ENCODE measurements at regions not wholly inside any gene's neighbourhood (a gene's known extent, or its start where the extent isn't known, plus 50 kb on each side); places are given as distances from the start of the nearest gene placed in this dataset.

- no peak overlapping the region for H3K4me3 ChIP-seq (ENCODE audit: low read length)
- no peak overlapping the region for H3K27ac ChIP-seq (ENCODE audit: low read length)
- no peaks in the 10 kb centered on the region for H3K4me1 ChIP-seq (ENCODE audit: low read length)
- H3K9me2 ChIP-seq (replicated peaks; ENCODE audit: insufficient read depth, low read length) = no peaks in the 10 kb centered on the region
- H3K36me3 ChIP-seq (ENCODE audit: insufficient read depth, low read length) = no peaks in the 10 kb centered on the region
- H3K4me2 ChIP-seq (ENCODE audit: low read depth, low read length, poor library complexity, severe bottlenecking) = no peak overlapping the region
- no peak for DNase-seq
- H3K9me3 ChIP-seq (ENCODE audit: low read length) = no peaks in the 10 kb centered on the region
- no peaks in the 10 kb centered on the region for H3K27me3 ChIP-seq (ENCODE audit: low read length)
- no peaks in the 10 kb centered on the region for H4K20me1 ChIP-seq (ENCODE audit: insufficient read depth, low read depth, low read length)
- H3K79me2 ChIP-seq (ENCODE audit: low read length) = no peaks in the 10 kb centered on the region
- H2AFZ ChIP-seq (ENCODE audit: low read length) = no peak overlapping the region
- H3K9ac ChIP-seq (ENCODE audit: low read length) = no peak overlapping the region
Measured at GRCh38 chr11:70743329-70743728, 345.0 kb downstream of the CTTN start.

GRCh38 chr11:70743941-70744351 is 345.6 kb downstream of the CTTN start:
- DNase-seq = no peak
- H3K9me2 ChIP-seq (replicated peaks; ENCODE audit: insufficient read depth, low read length) = no peaks in the 10 kb centered on the region
- H3K27me3 ChIP-seq (ENCODE audit: low read length) = no peaks in the 10 kb centered on the region
- no peak overlapping the region for H3K9ac ChIP-seq (ENCODE audit: low read length)
- H3K36me3 ChIP-seq (ENCODE audit: insufficient read depth, low read length) = no peaks in the 10 kb centered on the region
- no peaks in the 10 kb centered on the region for H3K79me2 ChIP-seq (ENCODE audit: low read length)
- H3K27ac ChIP-seq (ENCODE audit: low read length) = no peak overlapping the region
- no peak overlapping the region for H3K4me2 ChIP-seq (ENCODE audit: low read depth, low read length, poor library complexity, severe bottlenecking)
- H2AFZ ChIP-seq (ENCODE audit: low read length) = no peak overlapping the region
- H4K20me1 ChIP-seq (ENCODE audit: insufficient read depth, low read depth, low read length) = no peaks in the 10 kb centered on the region
- no peaks in the 10 kb centered on the region for H3K4me1 ChIP-seq (ENCODE audit: low read length)
- H3K9me3 ChIP-seq (ENCODE audit: low read length) = no peaks in the 10 kb centered on the region
- no peak overlapping the region for H3K4me3 ChIP-seq (ENCODE audit: low read length)

- Histone ChIP-seq H3K27me3 (ENCODE audit: low read length) (no peaks in the 10 kb centered on the region), H3K4me2 (ENCODE audit: low read depth, low read length, poor library complexity, severe bottlenecking) (no peak overlapping the region), H2AFZ (ENCODE audit: low read length) (no peak overlapping the region), H3K9me2 (replicated peaks; ENCODE audit: insufficient read depth, low read length) (no peaks in the 10 kb centered on the region), H3K79me2 (ENCODE audit: low read length) (no peaks in the 10 kb centered on the region), H3K27ac (ENCODE audit: low read length) (no peak overlapping the region), H3K9me3 (ENCODE audit: low read length) (no peaks in the 10 kb centered on the region), H4K20me1 (ENCODE audit: insufficient read depth, low read depth, low read length) (no peaks in the 10 kb centered on the region), H3K36me3 (ENCODE audit: insufficient read depth, low read length) (no peaks in the 10 kb centered on the region), H3K4me1 (ENCODE audit: low read length) (no peaks in the 10 kb centered on the region), H3K9ac (ENCODE audit: low read length) (no peak overlapping the region), H3K4me3 (ENCODE audit: low read length) (no peak overlapping the region)
- DNase-seq = no peak
Measured at GRCh38 chr11:70744396-70745185, 346.3 kb downstream of the CTTN start.

GRCh38 chr11:70745451-70745850 is 347.1 kb downstream of the CTTN start:
- H3K4me1 ChIP-seq (ENCODE audit: low read length) = no peaks in the 10 kb centered on the region
- no peak overlapping the region for H3K27ac ChIP-seq (ENCODE audit: low read length)
- H3K9me3 ChIP-seq (ENCODE audit: low read length) = no peaks in the 10 kb centered on the region; the same call in 1 of the 2 replicates
- no peaks in the 10 kb centered on the region for H3K36me3 ChIP-seq (ENCODE audit: insufficient read depth, low read length)
- H3K4me2 ChIP-seq (ENCODE audit: low read depth, low read length, poor library complexity, severe bottlenecking) = no peak overlapping the region
- no peaks in the 10 kb centered on the region for H3K27me3 ChIP-seq (ENCODE audit: low read length)
- H3K79me2 ChIP-seq (ENCODE audit: low read length) = no peaks in the 10 kb centered on the region
- H4K20me1 ChIP-seq (ENCODE audit: insufficient read depth, low read depth, low read length) = no peaks in the 10 kb centered on the region
- no peak overlapping the region for H3K9ac ChIP-seq (ENCODE audit: low read length)
- H3K9me2 ChIP-seq (replicated peaks; ENCODE audit: insufficient read depth, low read length) = no peaks in the 10 kb centered on the region
- DNase-seq = no peak
- H3K4me3 ChIP-seq (ENCODE audit: low read length) = no peak overlapping the region
- no peak overlapping the region for H2AFZ ChIP-seq (ENCODE audit: low read length)

GRCh38 chr11:70745941-70746340 is 347.6 kb downstream of the CTTN start:
- Histone ChIP-seq H2AFZ (ENCODE audit: low read length) (no peak overlapping the region), H4K20me1 (ENCODE audit: insufficient read depth, low read depth, low read length) (no peaks in the 10 kb centered on the region), H3K4me1 (ENCODE audit: low read length) (no peaks in the 10 kb centered on the region)

GRCh38 chr11:70746351-70746750 is 348.0 kb downstream of the CTTN start:
- H3K9me2 ChIP-seq (replicated peaks; ENCODE audit: insufficient read depth, low read length) = no peaks in the 10 kb centered on the region
- H3K36me3 ChIP-seq (ENCODE audit: insufficient read depth, low read length) = no peaks in the 10 kb centered on the region
- H3K9me3 ChIP-seq (ENCODE audit: low read length) = peaks cover 7% of the 10 kb centered on the region
- no peak overlapping the region for H3K27ac ChIP-seq (ENCODE audit: low read length)
- no peak overlapping the region for H3K4me3 ChIP-seq (ENCODE audit: low read length)
- H3K4me2 ChIP-seq (ENCODE audit: low read depth, low read length, poor library complexity, severe bottlenecking) = no peak overlapping the region
- H3K27me3 ChIP-seq (ENCODE audit: low read length) = 0 out of 2 replicates have a peak, but pooled peaks cover 3% of the 10 kb centered on the region
- H3K4me1 ChIP-seq (ENCODE audit: low read length) = no peaks in the 10 kb centered on the region
- H3K9ac ChIP-seq (ENCODE audit: low read length) = no peak overlapping the region
- H3K79me2 ChIP-seq (ENCODE audit: low read length) = no peaks in the 10 kb centered on the region
- no peaks in the 10 kb centered on the region for H4K20me1 ChIP-seq (ENCODE audit: insufficient read depth, low read depth, low read length)
- no peak for DNase-seq
- no peak overlapping the region for H2AFZ ChIP-seq (ENCODE audit: low read length)

More at GRCh38 chr11:70745941-70746340, 347.6 kb downstream of the CTTN start:
- H3K9me3 ChIP-seq (ENCODE audit: low read length) = peaks cover 2% of the 10 kb centered on the region
- no peak for DNase-seq
- no peak overlapping the region for H3K27ac ChIP-seq (ENCODE audit: low read length)
- no peaks in the 10 kb centered on the region for H3K36me3 ChIP-seq (ENCODE audit: insufficient read depth, low read length)
- H3K27me3 ChIP-seq (ENCODE audit: low read length) = no peaks in the 10 kb centered on the region
- H3K79me2 ChIP-seq (ENCODE audit: low read length) = no peaks in the 10 kb centered on the region
- H3K4me2 ChIP-seq (ENCODE audit: low read depth, low read length, poor library complexity, severe bottlenecking) = no peak overlapping the region
- H3K9ac ChIP-seq (ENCODE audit: low read length) = no peak overlapping the region
- H3K9me2 ChIP-seq (replicated peaks; ENCODE audit: insufficient read depth, low read length) = no peaks in the 10 kb centered on the region
- H3K4me3 ChIP-seq (ENCODE audit: low read length) = no peak overlapping the region

GRCh38 chr11:70747285-70747684 is 349.0 kb downstream of the CTTN start:
- Histone ChIP-seq H3K9me2 (replicated peaks; ENCODE audit: insufficient read depth, low read length) (no peaks in the 10 kb centered on the region), H3K27me3 (ENCODE audit: low read length) (0 out of 2 replicates have a peak, but pooled peaks cover 3% of the 10 kb centered on the region), H3K9me3 (ENCODE audit: low read length) (peaks cover 10% of the 10 kb centered on the region), H3K9ac (ENCODE audit: low read length) (no peak overlapping the region), H3K79me2 (ENCODE audit: low read length) (no peaks in the 10 kb centered on the region), H3K4me3 (ENCODE audit: low read length) (no peak overlapping the region), H3K4me2 (ENCODE audit: low read depth, low read length, poor library complexity, severe bottlenecking) (no peak overlapping the region), H2AFZ (ENCODE audit: low read length) (no peak overlapping the region), H3K4me1 (ENCODE audit: low read length) (no peaks in the 10 kb centered on the region), H4K20me1 (ENCODE audit: insufficient read depth, low read depth, low read length) (no peaks in the 10 kb centered on the region), H3K27ac (ENCODE audit: low read length) (no peak overlapping the region), H3K36me3 (ENCODE audit: insufficient read depth, low read length) (no peaks in the 10 kb centered on the region)
- DNase-seq = no peak

GRCh38 chr11:70747921-70748320 is 349.6 kb downstream of the CTTN start:
- 0 out of 2 replicates have a peak, but pooled peaks cover 3% of the 10 kb centered on the region for H3K27me3 ChIP-seq (ENCODE audit: low read length)
- H3K79me2 ChIP-seq (ENCODE audit: low read length) = no peaks in the 10 kb centered on the region
- DNase-seq = no peak
- no peaks in the 10 kb centered on the region for H3K9me2 ChIP-seq (replicated peaks; ENCODE audit: insufficient read depth, low read length)
- H2AFZ ChIP-seq (ENCODE audit: low read length) = no peak overlapping the region
- H3K4me1 ChIP-seq (ENCODE audit: low read length) = no peaks in the 10 kb centered on the region
- H3K9ac ChIP-seq (ENCODE audit: low read length) = no peak overlapping the region
- no peak overlapping the region for H3K4me3 ChIP-seq (ENCODE audit: low read length)
- no peaks in the 10 kb centered on the region for H3K36me3 ChIP-seq (ENCODE audit: insufficient read depth, low read length)
- no peaks in the 10 kb centered on the region for H4K20me1 ChIP-seq (ENCODE audit: insufficient read depth, low read depth, low read length)
- H3K4me2 ChIP-seq (ENCODE audit: low read depth, low read length, poor library complexity, severe bottlenecking) = no peak overlapping the region
- H3K9me3 ChIP-seq (ENCODE audit: low read length) = peaks cover 10% of the 10 kb centered on the region
- no peak overlapping the region for H3K27ac ChIP-seq (ENCODE audit: low read length)

Data from Karpas-422 (cell line).